GM12865 (cell line): ENCODE measurements at regions not wholly inside any gene's neighbourhood (a gene's known extent, or its start where the extent isn't known, plus 50 kb on each side); places are given as distances from the start of the nearest gene placed in this dataset.

ENCODE experiments used
- DNase-seq: peaks from one replicate; pipeline ENCODE4 v3.0.0; 2010; ENCODE audit warnings: low read depth
- H3K4me3 ChIP-seq: 2 replicates; pipeline ENCODE4 v1.5.1; 2011; ENCODE audit warnings: mild to moderate bottlenecking, low read depth, low read length, control low read depth
- CTCF ChIP-seq: IDR thresholded peaks from 2 replicates; pipeline ENCODE4 v1.5.1; 2011; ENCODE audit warnings: low read length, control low read depth, low read depth, inconsistent platforms; ENCODE audit not compliant: insufficient read depth; ENCODE audit errors: missing control alignments

GRCh38 chr2:120436885-120437603, 91.1 kb downstream of the INHBB start:
- DNase-seq = peak; percentile 46
- H3K4me3 ChIP-seq = no peak overlapping the region
- peak; percentile 47 for TF ChIP-seq CTCF

GRCh38 chr2:120437604-120438000, 91.7 kb downstream of the INHBB start:
- no peak for DNase-seq
- no peak for TF ChIP-seq CTCF
- no peak overlapping the region for H3K4me3 ChIP-seq

- no peak for TF ChIP-seq CTCF
- DNase-seq = no peak
- no peak overlapping the region for H3K4me3 ChIP-seq
Observed at GRCh38 chr2:120438301-120439066, 92.5 kb downstream of the INHBB start.

GRCh38 chr2:120439067-120439368, 93.1 kb downstream of the INHBB start:
- DNase-seq = no peak
- no peak for TF ChIP-seq CTCF
- no peak overlapping the region for H3K4me3 ChIP-seq

GRCh38 chr2:120439637-120440384, 93.9 kb downstream of the INHBB start:
- TF ChIP-seq CTCF = no peak
- no peak overlapping the region for H3K4me3 ChIP-seq
- no peak for DNase-seq

- no peak overlapping the region for H3K4me3 ChIP-seq
- no peak for DNase-seq
- TF ChIP-seq CTCF = no peak
Observed at GRCh38 chr2:120440521-120441350, 94.8 kb downstream of the INHBB start.
